Colonic mucosa (tissue), 4 donors: ENCODE measurements at regions not wholly inside any gene's neighbourhood (a gene's known extent, or its start where the extent isn't known, plus 50 kb on each side); places are given as distances from the start of the nearest gene placed in this dataset.

Experiments
- DNase-seq: peaks from one replicate; pipeline ENCODE4 v3.0.0-alpha.2; 2020
- H3K27ac ChIP-seq: fragments of 200-600 bp; one replicate; pipeline ENCODE4 v1.8.0; 2021
- H3K27me3 ChIP-seq: fragments of 200-600 bp; one replicate; pipeline ENCODE4 v1.8.0; 2021
- H3K36me3 ChIP-seq: fragments of 200-600 bp; one replicate; pipeline ENCODE4 v1.8.0; 2021
- H3K4me1 ChIP-seq: fragments of 200-600 bp; one replicate; pipeline ENCODE4 v1.8.0; 2021; ENCODE audit warnings: mild to moderate bottlenecking
- H3K4me3 ChIP-seq: fragments of 200-600 bp; one replicate; pipeline ENCODE4 v1.8.0; 2021
- H3K9ac ChIP-seq, 2 donors: one replicate each; pipeline ENCODE4 v1.7.0; 2013; ENCODE audit warnings: control low read depth in 2 of 2, low read depth in 2 of 2, low read length in 2 of 2
- H3K9me3 ChIP-seq: fragments of 200-600 bp; one replicate; pipeline ENCODE4 v1.8.0; 2021
- intact Hi-C: fragments of 100-400 bp; cut with DNase I; formaldehyde crosslinking; loops from one replicate; pipeline ENCODE4 v1.14.1; 2022
- TF ChIP-seq, protein P1 (sequence below): fragments of 200-600 bp; IDR thresholded peaks from one replicate; pipeline ENCODE4 v1.8.0; 2022; ENCODE audit warnings: antibody characterized with exemption, mild to moderate bottlenecking
- donor health status: healthy.
- donor health status: DM: no; HTN: no; CAD: no.
- donor health status: DM: no; HTN: no; CAD: no.

DNA sequence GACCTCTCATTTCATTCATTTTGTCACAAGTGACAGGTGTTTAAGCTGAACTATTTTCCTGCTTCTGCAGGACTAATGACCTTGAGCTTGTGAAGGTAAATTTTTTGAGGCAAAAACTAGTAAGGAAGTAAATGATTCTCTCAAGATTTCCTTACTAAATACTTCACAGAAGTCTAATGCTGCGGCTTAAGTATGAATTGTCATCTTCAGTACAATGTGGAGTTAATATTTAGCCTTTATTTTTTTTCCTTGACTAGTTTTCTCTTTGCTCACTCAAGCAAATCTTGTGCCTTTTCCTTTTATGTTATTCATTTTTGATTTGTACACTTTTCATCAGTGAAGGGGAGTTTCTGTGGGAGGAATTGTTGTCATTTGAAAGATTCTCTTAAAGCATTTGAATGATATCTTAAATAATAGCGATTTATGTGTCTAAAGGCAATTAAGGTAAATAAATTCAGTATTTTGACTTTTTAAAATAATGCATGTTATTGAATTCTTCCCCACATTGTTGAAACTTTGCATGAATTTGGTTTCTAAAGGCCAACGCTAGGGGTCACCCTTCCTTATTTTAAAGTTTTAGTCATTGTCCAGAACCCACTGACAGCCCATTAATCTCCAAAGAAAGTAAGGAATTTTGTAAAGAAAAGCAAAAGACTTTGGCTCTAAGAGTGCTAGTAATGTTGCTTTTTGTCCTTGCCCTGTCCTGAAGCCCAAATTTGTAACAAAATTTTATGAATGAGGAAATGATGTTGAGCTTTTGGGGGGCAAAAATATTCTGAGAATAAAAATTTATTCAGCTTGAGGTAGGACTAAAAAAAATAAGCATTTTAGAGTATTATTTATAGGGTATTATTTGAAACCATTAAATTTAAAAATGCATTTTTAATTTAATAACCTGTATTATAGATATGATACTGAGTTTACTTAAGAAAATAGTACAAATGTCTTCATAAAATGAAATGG, 157.4 kb upstream of the LAMA2 start:
- Histone ChIP-seq H3K4me1 (no peaks in the 10 kb centered on the region), H3K27ac (no peak overlapping the region), H3K9me3 (no peaks in the 10 kb centered on the region), H3K36me3 (no peaks in the 10 kb centered on the region), H3K27me3 (no peaks in the 10 kb centered on the region), H3K9ac (no peak overlapping the region), H3K4me3 (no peak overlapping the region)
- no peak for DNase-seq
- TF ChIP-seq, protein P1, sequence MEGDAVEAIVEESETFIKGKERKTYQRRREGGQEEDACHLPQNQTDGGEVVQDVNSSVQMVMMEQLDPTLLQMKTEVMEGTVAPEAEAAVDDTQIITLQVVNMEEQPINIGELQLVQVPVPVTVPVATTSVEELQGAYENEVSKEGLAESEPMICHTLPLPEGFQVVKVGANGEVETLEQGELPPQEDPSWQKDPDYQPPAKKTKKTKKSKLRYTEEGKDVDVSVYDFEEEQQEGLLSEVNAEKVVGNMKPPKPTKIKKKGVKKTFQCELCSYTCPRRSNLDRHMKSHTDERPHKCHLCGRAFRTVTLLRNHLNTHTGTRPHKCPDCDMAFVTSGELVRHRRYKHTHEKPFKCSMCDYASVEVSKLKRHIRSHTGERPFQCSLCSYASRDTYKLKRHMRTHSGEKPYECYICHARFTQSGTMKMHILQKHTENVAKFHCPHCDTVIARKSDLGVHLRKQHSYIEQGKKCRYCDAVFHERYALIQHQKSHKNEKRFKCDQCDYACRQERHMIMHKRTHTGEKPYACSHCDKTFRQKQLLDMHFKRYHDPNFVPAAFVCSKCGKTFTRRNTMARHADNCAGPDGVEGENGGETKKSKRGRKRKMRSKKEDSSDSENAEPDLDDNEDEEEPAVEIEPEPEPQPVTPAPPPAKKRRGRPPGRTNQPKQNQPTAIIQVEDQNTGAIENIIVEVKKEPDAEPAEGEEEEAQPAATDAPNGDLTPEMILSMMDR: peak; percentile 47
- intact Hi-C loops: loop anchor here (10.0 kb wide), 1 partner anchor 519 kb away; no protein-coding TSS in a partner anchor

DNA sequence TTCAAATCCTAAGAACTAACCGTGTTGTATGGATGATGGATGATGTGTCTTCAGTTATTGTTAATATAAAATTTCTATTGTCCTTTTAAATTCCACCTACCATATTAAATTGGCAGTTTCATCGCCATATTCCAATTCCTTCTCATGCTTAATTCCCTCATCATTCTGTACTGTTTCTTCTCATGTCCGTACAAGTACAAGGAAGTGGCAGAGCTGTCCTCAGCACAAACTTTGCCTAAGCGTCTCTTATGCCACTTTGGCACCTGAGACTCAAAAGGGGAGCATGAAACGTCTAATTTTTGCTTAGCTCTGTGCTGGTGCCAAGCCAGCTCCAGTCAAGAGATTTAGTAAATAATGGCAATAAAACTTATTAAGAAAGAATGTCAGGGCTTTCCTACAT, 158.2 kb upstream of the LAMA2 start:
- no peak overlapping the region for H3K27ac ChIP-seq
- no peak overlapping the region for H3K4me3 ChIP-seq
- H3K9me3 ChIP-seq: no peaks in the 10 kb centered on the region
- TF ChIP-seq, protein P1: no peak
- DNase-seq: no peak
- H3K36me3 ChIP-seq: no peaks in the 10 kb centered on the region
- H3K27me3 ChIP-seq: no peaks in the 10 kb centered on the region
- intact Hi-C loops: loop anchor here (10.0 kb wide), 1 partner anchor 520 kb away; no protein-coding TSS in a partner anchor
- no peak overlapping the region for H3K9ac ChIP-seq
- H3K4me1 ChIP-seq: no peaks in the 10 kb centered on the region

DNA sequence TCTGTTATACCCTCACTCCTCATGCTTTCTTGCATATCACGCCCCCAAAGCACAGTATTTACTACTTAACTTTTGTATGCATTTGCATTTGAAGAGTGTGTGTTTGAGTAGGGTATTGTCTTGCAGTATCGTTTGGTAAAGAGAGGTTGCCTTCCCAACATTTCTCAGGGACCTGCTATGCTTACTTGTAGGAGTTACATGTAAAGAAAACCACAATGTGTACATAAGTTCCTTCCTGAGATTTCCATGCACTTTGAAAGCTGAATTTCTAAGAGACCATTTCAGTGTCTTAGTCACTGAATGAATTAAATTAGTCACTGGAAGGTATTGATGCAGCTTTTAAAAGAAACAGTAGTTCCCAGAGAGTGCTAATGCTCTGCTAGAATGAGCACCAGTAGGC, 159.3 kb upstream of the LAMA2 start:
- Histone ChIP-seq H3K27ac (no peak overlapping the region), H3K4me3 (no peak overlapping the region), H3K27me3 (no peaks in the 10 kb centered on the region), H3K36me3 (no peaks in the 10 kb centered on the region), H3K9me3 (no peaks in the 10 kb centered on the region), H3K4me1 (no peaks in the 10 kb centered on the region), H3K9ac (no peak overlapping the region)
- TF ChIP-seq, protein P1: no peak
- intact Hi-C loops: loop anchor here (10.0 kb wide), 1 partner anchor 521 kb away; no protein-coding TSS in a partner anchor
- DNase-seq: no peak

DNA sequence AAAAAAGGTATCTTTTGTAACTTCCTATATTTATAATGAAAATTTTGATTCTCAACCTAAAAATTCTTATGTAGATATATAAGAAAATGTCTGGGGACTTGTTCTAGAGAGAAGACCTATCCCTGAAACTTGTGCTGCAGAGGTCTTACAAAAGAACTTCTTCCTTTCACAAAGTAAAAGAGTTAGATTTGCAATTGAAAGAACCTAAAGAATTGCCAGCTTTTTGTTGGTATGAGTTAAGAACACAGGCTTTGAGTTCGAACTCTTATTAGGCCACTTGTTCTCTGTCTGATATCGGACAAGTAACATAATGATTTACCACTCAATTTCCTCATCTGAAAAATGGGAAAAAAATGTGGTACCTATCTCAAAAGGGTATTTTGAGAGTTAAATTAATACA, 162.0 kb upstream of the LAMA2 start:
- intact Hi-C loops: loop anchor here (10.0 kb wide), 1 partner anchor 524 kb away; no protein-coding TSS in a partner anchor

DNA sequence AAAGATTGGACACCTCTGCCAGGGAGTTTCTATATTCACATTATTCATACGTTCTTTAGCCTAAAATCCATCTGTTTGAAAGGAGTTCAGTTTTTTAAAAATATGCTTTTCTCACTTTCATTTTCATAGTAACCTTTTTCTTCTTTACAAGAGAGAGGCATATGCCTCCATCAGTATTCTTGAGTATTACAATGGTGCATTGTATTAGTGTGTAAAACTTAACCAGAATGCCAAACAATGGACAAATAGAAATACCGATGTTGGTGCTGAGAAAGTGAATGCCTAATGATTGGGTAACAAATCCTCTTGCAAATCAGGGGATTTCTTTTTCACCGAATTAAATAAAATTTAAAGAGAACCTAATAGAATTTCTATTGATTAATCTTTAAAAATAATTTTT, 163.2 kb upstream of the LAMA2 start:
- Histone ChIP-seq H3K36me3 (no peaks in the 10 kb centered on the region), H3K4me3 (no peak overlapping the region), H3K9ac (no peak overlapping the region), H3K9me3 (no peaks in the 10 kb centered on the region), H3K27me3 (no peaks in the 10 kb centered on the region), H3K27ac (no peak overlapping the region), H3K4me1 (no peaks in the 10 kb centered on the region)
- TF ChIP-seq, protein P1: no peak
- DNase-seq: no peak
- intact Hi-C loops: loop anchor here (10.0 kb wide), 1 partner anchor 525 kb away; no protein-coding TSS in a partner anchor

More for the DNA sequence above, 162.0 kb upstream of the LAMA2 start:
- H3K27me3 ChIP-seq: no peaks in the 10 kb centered on the region
- H3K4me3 ChIP-seq: no peak overlapping the region
- no peaks in the 10 kb centered on the region for H3K36me3 ChIP-seq
- TF ChIP-seq, protein P1: no peak
- no peak overlapping the region for H3K9ac ChIP-seq
- DNase-seq: no peak
- H3K27ac ChIP-seq: no peak overlapping the region
- no peaks in the 10 kb centered on the region for H3K4me1 ChIP-seq
- H3K9me3 ChIP-seq: no peaks in the 10 kb centered on the region
